GM12873 (cell line): ENCODE measurements at regions not wholly inside any gene's neighbourhood (a gene's known extent, or its start where the extent isn't known, plus 50 kb on each side); places are given as distances from the start of the nearest gene placed in this dataset.

Experiments used
- TF ChIP-seq, protein P1 (sequence below): IDR thresholded peaks from 2 replicates; pipeline ENCODE4 v1.5.1; 2012; ENCODE audit warnings: low read depth, mild to moderate bottlenecking, moderate library complexity, low read length, control low read depth; ENCODE audit not compliant: insufficient read depth; ENCODE audit errors: missing control alignments

DNA sequence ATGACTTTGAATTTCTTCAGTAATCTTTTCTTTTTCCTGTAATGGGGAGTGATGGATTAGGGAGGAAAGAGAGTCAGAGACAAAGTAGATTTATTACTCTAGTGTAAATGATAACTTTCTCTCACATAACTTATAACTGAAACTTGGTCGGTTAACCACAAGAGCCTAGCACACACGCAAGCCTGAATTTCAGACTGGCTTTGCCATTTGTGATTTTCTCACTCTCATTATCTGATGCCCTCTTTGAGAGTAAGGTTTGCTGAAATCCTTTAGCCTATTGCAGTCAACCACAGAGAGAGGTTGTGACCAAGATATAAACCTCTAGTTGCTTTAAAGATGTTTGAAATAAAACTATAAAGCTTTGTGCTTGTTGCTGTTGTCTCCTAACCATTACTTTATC, 117.9 kb upstream of the NETO1 start:
- TF ChIP-seq, protein P1, sequence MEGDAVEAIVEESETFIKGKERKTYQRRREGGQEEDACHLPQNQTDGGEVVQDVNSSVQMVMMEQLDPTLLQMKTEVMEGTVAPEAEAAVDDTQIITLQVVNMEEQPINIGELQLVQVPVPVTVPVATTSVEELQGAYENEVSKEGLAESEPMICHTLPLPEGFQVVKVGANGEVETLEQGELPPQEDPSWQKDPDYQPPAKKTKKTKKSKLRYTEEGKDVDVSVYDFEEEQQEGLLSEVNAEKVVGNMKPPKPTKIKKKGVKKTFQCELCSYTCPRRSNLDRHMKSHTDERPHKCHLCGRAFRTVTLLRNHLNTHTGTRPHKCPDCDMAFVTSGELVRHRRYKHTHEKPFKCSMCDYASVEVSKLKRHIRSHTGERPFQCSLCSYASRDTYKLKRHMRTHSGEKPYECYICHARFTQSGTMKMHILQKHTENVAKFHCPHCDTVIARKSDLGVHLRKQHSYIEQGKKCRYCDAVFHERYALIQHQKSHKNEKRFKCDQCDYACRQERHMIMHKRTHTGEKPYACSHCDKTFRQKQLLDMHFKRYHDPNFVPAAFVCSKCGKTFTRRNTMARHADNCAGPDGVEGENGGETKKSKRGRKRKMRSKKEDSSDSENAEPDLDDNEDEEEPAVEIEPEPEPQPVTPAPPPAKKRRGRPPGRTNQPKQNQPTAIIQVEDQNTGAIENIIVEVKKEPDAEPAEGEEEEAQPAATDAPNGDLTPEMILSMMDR = no peak

DNA sequence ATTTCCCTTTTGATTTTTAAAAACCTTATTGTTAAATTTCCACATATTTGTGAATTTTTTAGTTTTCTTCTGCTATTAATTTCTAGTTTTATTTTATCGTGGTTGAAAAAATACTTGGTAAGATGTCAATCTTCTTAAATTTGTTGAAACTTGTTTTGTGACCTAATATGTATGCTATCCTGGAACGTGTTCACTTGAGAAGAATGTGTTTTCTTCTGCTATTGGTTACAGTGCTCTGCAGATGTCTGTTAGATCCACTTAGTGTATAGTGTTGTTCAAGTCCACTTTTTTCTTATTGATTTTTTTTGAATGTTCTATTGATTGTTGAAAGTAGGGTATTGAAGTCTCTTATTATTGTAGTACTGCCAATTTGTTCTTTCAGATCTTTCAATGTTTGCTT, 116.5 kb upstream of the NETO1 start:
- TF ChIP-seq, protein P1 = no peak

DNA sequence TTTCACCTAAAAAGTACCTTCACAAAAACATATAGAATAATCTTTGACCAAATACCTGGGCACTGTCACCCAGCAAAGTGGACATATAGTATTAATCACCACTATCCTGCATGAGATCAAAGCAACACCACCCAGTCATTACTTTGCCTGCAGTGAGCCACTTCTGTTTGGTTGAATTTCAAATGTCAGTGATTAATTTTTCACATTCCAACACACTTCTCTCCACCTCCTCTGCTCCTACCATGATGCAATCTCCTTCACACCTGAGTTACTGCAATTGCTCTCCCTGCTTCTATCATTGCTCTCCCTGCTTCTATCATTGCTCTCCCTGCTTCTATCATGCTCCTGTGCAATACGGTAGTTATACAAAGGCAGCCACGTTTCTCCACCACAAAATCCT, 106.1 kb upstream of the NETO1 start:
- TF ChIP-seq, protein P1 = no peak

DNA sequence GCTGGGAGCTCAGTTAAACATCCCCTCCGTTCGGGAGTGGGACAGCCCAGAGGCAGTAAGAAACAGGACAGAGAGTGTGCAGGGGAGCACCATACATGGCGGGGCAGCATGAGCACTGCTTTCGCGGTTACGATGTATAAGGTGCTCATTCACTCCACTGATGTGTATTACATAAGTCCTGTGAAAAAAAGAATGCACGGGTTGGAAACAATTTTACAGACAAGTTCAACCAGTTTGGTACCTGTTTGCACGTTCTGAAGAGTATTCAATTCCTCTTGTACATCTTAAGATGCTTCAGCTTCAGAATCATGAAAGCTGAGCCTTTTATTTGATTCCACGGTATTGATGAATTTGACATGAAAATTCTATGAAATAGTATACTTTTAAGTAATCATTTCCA, 97.8 kb upstream of the NETO1 start:
- TF ChIP-seq, protein P1 = no peak

DNA sequence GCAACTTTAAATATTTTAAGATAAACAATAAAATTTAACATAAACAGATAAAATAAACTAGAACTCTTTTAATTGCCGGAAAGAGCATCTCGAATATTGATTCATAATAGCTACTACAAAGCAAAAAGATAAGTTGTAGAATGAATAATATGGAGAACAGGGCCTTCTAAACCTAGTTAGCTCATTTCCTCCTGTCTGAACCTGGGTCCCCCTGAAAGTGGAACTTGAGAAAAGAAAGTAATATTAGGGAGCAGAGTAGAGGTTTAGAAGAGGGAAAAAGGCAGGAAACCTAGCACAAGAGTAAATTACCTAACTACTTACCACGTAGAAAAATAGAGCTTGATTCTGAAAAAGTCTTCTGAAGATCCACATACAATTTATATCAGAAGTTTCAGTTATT, 80.7 kb upstream of the NETO1 start:
- TF ChIP-seq, protein P1 = no peak

DNA sequence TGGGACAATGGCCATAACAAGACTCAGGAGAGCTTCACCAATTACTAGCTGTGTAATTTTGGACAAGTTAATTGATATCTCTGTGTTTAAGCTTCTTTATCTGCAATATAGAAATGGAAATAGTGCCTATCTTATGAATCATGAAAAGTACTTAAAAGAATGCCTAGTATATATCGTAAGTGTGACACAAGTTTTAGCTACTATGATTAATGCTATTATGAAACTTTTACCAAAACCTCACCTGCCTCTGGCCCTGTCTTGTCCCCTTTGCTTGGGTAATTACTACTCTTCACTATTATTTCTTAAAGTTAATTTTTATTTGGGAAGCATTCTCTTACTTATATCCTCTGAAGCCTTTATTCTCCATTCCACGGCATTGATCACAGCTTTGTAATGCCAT, 75.0 kb upstream of the NETO1 start:
- TF ChIP-seq, protein P1 = no peak

DNA sequence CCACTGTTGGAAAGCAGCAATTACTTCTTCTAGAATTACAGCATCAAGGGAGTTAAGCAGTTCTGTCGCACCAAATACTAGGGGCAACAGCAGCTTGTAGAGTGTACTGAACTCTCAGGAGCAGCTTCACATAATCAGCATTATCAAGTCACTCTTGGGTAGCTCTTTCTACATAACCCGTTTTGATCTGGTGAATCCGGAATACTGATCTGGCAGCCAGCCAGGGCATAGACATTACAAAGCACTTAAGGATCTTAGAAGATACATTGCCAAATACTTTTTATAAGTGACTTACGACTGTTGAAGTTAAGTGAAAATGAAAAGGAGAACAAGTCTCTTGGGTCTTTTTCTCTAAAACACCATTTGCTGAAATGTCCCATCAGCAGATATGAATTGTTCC, 73.2 kb upstream of the NETO1 start:
- TF ChIP-seq, protein P1 = no peak

DNA sequence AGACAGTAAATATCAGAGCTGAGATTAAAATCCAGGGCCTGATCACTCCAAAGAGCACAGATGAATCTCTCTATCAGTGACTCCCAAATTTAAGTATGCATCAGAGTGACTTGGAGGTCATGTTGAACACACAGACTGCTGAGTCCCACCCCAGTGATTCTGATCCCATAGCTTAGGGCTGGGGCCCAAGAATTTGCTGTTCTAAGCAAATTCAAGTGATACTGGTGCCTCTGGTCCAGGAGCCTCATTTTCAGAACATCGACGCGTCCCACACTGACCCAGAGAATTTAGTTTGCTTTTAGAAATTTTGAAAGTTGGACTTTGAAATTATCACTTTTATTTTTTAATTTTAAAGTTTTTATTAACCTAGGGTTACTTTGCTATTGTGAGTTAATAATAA, 72.7 kb upstream of the NETO1 start:
- TF ChIP-seq, protein P1 = no peak
